ENCODE measurements at regions not wholly inside any gene's neighbourhood (a gene's known extent, or its start where the extent isn't known, plus 50 kb on each side); places are given as distances from the start of the nearest gene placed in this dataset.

DNA sequence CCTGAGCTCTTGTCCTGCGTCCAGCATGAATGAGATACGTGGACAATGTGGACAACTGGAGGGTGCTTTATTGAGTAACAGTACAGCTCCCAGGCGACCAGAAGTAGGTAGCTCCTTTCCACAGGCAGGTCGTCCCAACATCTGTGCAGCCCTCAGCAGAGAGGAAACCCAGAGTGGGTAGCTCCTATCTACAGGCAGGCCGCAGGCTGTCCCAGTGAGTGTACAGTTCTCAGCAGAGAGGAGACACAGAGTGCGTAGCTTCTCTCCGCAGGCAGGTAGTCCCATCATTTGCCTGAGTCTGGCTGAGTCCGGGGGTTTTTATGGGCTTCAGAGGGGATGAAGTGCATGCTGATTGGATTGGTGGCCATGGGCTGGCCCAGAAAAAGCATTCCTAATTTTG, 373.3 kb downstream of the CHSY3 start:
- no peak for DNase-seq
- H3K9me3 ChIP-seq = no peaks in the 10 kb centered on the region
- TF ChIP-seq, protein P1, sequence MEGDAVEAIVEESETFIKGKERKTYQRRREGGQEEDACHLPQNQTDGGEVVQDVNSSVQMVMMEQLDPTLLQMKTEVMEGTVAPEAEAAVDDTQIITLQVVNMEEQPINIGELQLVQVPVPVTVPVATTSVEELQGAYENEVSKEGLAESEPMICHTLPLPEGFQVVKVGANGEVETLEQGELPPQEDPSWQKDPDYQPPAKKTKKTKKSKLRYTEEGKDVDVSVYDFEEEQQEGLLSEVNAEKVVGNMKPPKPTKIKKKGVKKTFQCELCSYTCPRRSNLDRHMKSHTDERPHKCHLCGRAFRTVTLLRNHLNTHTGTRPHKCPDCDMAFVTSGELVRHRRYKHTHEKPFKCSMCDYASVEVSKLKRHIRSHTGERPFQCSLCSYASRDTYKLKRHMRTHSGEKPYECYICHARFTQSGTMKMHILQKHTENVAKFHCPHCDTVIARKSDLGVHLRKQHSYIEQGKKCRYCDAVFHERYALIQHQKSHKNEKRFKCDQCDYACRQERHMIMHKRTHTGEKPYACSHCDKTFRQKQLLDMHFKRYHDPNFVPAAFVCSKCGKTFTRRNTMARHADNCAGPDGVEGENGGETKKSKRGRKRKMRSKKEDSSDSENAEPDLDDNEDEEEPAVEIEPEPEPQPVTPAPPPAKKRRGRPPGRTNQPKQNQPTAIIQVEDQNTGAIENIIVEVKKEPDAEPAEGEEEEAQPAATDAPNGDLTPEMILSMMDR (IDR thresholded peaks at IDR 0.05) = no peak
- H3K4me1 ChIP-seq = peaks cover 0 to 36% (median 16%) of the 10 kb centered on the region in 4 donors
- no peak overlapping the region for H3K4me3 ChIP-seq
- no peaks in the 10 kb centered on the region for H3K27me3 ChIP-seq
- H3K27ac ChIP-seq = no peak overlapping the region
- intact Hi-C loops (cut with DNase I; ENCODE audit: low total_unique reads) = no loop called here
- no peaks in the 10 kb centered on the region for H3K36me3 ChIP-seq

DNA sequence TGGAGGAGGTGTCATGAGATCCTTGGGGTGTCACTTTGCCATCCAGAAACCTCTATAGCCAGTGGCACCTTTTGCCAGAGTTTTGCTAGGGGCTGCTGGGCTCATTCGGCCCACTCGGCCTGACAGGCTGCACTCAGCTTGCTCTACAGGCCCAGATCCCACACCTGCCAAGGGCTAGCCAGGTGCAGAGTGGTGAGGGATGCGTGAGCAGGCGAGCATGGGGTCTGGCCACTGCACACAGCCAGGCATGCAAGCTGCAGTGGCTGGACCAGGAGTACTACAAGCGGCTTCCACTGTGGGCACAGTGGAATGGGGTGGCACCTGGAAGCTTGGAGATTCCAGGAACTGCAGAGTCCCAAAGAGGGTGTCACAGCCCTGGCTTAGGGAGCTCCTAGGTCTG, 372.7 kb downstream of the CHSY3 start:
- Histone ChIP-seq H3K4me3 (no peak overlapping the region), H3K36me3 (no peaks in the 10 kb centered on the region), H3K27ac (no peak overlapping the region), H3K9me3 (no peaks in the 10 kb centered on the region), H3K27me3 (no peaks in the 10 kb centered on the region), H3K4me1 (peaks cover 0 to 31% (median 14%) of the 10 kb centered on the region in 4 donors)
- intact Hi-C loops (cut with DNase I; ENCODE audit: low total_unique reads) = no loop called here
- DNase-seq = no peak
- TF ChIP-seq, protein P1 (IDR thresholded peaks at IDR 0.05) = no peak

DNA sequence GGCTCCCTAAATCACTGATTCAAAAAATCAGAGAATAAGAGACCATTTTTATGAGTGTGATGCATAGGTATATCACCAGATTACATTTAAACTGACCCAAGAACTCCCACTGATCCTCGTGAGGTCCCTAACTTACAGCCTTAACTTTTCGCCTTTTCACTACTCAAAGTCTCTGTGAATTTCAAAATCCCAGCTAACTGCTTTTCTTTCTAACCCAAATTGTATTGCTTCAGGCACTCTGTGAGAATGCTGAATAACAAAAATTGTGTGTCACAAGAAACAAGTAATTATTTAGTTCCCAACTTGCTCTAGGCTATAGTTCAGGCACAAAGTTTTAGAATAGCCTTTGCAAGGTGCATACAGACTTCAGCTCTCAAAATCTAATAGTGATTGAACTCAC, 368.6 kb downstream of the CHSY3 start:
- H3K27me3 ChIP-seq = no peaks in the 10 kb centered on the region
- no peak overlapping the region for H3K4me3 ChIP-seq
- no peaks in the 10 kb centered on the region for H3K36me3 ChIP-seq
- TF ChIP-seq, protein P1 (IDR thresholded peaks at IDR 0.05) = no peak
- H3K27ac ChIP-seq = no peak overlapping the region
- no peaks in the 10 kb centered on the region for H3K9me3 ChIP-seq
- intact Hi-C loops (cut with DNase I; ENCODE audit: low total_unique reads) = no loop called here
- DNase-seq = no peak
- no peaks in the 10 kb centered on the region for H3K4me1 ChIP-seq

DNA sequence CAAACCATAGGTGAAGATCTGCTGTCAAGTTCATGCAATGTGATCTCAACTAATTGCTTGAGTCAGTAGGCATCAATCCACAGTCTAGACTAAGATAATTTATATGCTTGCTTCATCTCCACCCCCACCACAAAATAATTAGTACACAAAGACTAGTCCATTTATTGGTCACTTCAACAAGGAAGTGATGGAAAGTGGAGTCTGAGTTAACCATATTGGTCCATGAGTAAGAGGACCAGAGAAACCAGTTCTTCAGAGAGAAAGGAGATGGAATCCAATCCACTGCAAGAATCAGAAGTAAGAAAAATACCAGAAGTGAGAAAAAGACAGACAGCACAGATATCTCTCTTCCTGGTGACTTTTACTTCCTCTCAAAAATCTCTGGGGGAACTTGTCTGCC, 366.5 kb downstream of the CHSY3 start:
- TF ChIP-seq, protein P1 (IDR thresholded peaks at IDR 0.05) = no peak
- no peaks in the 10 kb centered on the region for H3K4me1 ChIP-seq
- H3K27ac ChIP-seq = no peak overlapping the region
- H3K4me3 ChIP-seq = no peak overlapping the region
- H3K9me3 ChIP-seq = no peaks in the 10 kb centered on the region
- no peaks in the 10 kb centered on the region for H3K27me3 ChIP-seq
- DNase-seq = no peak
- intact Hi-C loops (cut with DNase I; ENCODE audit: low total_unique reads) = no loop called here
- no peaks in the 10 kb centered on the region for H3K36me3 ChIP-seq

DNA sequence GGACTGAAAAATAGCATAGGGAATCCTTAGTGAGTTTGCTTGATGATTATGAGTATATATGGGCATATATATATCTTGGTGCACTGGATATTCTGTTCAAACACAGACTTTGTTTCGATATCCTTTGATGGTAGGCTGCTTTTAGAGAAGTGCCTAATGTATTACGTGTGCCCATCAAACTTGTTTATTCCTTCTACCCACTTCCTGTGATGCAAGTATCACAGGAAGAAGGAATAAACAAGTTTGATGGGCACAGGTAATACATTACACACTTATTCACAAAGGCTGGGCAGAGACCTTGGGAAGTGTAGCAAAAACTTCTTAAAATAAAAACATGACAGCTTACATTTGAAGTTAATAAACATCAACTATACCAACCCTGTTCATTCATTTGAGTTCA, 364.2 kb downstream of the CHSY3 start:
- Histone ChIP-seq H3K27me3 (no peaks in the 10 kb centered on the region), H3K9me3 (no peaks in the 10 kb centered on the region), H3K27ac (no peak overlapping the region), H3K4me1 (no peaks in the 10 kb centered on the region), H3K36me3 (no peaks in the 10 kb centered on the region), H3K4me3 (no peak overlapping the region)
- TF ChIP-seq, protein P1 (IDR thresholded peaks at IDR 0.05) = no peak
- DNase-seq = no peak
- intact Hi-C loops (cut with DNase I; ENCODE audit: low total_unique reads) = no loop called here

DNA sequence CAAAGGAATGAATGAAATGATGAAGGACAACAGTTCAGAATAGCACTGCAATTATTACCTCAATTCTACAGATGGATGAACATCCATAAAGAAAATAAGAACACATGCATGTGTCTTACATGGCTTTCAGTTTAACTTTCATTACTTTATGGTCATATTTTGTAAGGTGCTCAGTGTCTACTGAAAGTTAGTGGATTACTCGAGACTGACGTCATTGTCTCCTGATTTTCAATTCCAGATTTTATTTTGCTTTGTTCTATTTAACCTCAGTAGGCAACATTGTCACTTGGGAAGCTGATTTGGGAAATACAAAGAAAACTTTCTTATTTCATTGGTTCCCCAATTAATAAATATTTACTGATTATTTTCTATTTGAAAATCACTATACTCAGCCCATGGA, 363.7 kb downstream of the CHSY3 start:
- H3K4me3 ChIP-seq = no peak overlapping the region
- H3K9me3 ChIP-seq = no peaks in the 10 kb centered on the region
- intact Hi-C loops (cut with DNase I; ENCODE audit: low total_unique reads) = no loop called here
- TF ChIP-seq, protein P1 (IDR thresholded peaks at IDR 0.05) = no peak
- no peak for DNase-seq
- H3K27me3 ChIP-seq = no peaks in the 10 kb centered on the region
- no peaks in the 10 kb centered on the region for H3K4me1 ChIP-seq
- H3K36me3 ChIP-seq = no peaks in the 10 kb centered on the region
- no peak overlapping the region for H3K27ac ChIP-seq

All from tibial artery (tissue), 4 donors.